Esophagus muscularis mucosa (tissue), 4 donors: ENCODE measurements at regions not wholly inside any gene's neighbourhood (a gene's known extent, or its start where the extent isn't known, plus 50 kb on each side); places are given as distances from the start of the nearest gene placed in this dataset.

ENCODE experiments used
- DNase-seq: peaks from one replicate; pipeline ENCODE4 v3.0.0-alpha.2; 2017; ENCODE audit errors: extremely low spot score
- H3K27ac ChIP-seq, 4 donors: fragments of 200-600 bp; sonication (generic); replicated peaks in 1 of 4; 1 replicate in 3 of 4; 2 replicates in 1 of 4; pipeline ENCODE4 v1.5.1; 2016 to 2019; ENCODE audit warnings: mild to moderate bottlenecking in 1 of 4
- H3K27me3 ChIP-seq, 4 donors: fragments of 200-600 bp; sonication (generic); one replicate each; pipeline versions ENCODE4 v1.5.1 to v1.6.0; 2016 to 2019
- H3K36me3 ChIP-seq, 4 donors: fragments of 200-600 bp; sonication (generic); one replicate each; pipeline ENCODE4 v1.5.1; 2016 to 2019
- H3K4me1 ChIP-seq, 4 donors: fragments of 200-600 bp; sonication (generic); one replicate each; pipeline ENCODE4 v1.5.1; 2016 to 2019
- H3K4me3 ChIP-seq, 4 donors: fragments of 200-600 bp; sonication (generic); 1 replicate in 2 of 4; 2 replicates in 2 of 4; pipeline ENCODE4 v1.5.1; 2016 to 2019; ENCODE audit warnings: mild to moderate bottlenecking in 4 of 4, moderate library complexity in 1 of 4
- H3K9me3 ChIP-seq, 4 donors: fragments of 200-600 bp; sonication (generic); 1 replicate in 3 of 4; 2 replicates in 1 of 4; pipeline ENCODE4 v1.5.1; 2016 to 2019
- EP300 ChIP-seq: sonication (generic); formaldehyde crosslinking; IDR thresholded peaks from one replicate; pipeline ENCODE4 v1.6.1; 2017; ENCODE audit warnings: antibody characterized with exemption
- POLR2A ChIP-seq: fragments of 450-650 bp; IDR thresholded peaks from one replicate; pipeline ENCODE4 v1.6.1; 2017; ENCODE audit warnings: antibody characterized with exemption, moderate library complexity, mild to moderate bottlenecking, low read depth
- POLR2AphosphoS5 ChIP-seq, 2 donors: sonication (generic); formaldehyde crosslinking; IDR thresholded peaks; one replicate each; pipeline ENCODE4 v1.6.1; 2017; ENCODE audit warnings: antibody characterized with exemption in 2 of 2
- WGBS: methylation state at CpG from one replicate; pipeline ENCODE4 v1.1.5; 2018; 5-methylcytosine and 5-hydroxymethylcytosine counted together
- intact Hi-C: fragments of 100-400 bp; cut with DNase I; formaldehyde crosslinking; loops from one replicate; pipeline ENCODE4 v1.15.1; 2023
- TF ChIP-seq, protein P1 (sequence below), 3 experiments: fragments of 200-600 bp in 2 of 3; fragments of 450-650 bp in 1 of 3; sonication (generic) in 2 of 3; IDR thresholded peaks; one replicate each; pipeline ENCODE4 v1.5.1; 2017 to 2019; ENCODE audit warnings: antibody characterized with exemption in 3 of 3, mild to moderate bottlenecking in 2 of 3, moderate library complexity in 1 of 3

DNA sequence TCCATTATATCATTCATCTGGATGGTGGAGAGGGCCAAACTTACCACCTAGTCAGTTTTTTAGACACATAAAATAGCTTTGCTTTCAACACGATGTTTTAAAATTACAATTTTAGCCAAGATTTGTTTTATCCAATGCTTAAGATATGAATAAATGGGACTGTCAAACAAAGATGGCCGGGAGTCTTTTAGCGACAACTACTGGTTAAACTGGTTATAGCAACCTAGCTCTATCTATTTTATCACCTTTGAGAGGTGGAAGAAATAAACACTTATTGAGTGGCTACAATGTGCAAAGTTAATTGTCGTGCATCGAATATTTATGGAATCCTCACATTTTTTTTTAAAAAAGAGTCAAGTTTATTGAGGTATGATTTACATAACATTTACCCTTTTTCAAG lies 279.8 kb downstream of the MIAT start:
- H3K4me3 ChIP-seq: no peak overlapping the region
- TF ChIP-seq POLR2A (no peak), EP300 (no peak), POLR2AphosphoS5 (IDR thresholded peaks at IDR 0.05) (no peak)
- TF ChIP-seq, protein P1, sequence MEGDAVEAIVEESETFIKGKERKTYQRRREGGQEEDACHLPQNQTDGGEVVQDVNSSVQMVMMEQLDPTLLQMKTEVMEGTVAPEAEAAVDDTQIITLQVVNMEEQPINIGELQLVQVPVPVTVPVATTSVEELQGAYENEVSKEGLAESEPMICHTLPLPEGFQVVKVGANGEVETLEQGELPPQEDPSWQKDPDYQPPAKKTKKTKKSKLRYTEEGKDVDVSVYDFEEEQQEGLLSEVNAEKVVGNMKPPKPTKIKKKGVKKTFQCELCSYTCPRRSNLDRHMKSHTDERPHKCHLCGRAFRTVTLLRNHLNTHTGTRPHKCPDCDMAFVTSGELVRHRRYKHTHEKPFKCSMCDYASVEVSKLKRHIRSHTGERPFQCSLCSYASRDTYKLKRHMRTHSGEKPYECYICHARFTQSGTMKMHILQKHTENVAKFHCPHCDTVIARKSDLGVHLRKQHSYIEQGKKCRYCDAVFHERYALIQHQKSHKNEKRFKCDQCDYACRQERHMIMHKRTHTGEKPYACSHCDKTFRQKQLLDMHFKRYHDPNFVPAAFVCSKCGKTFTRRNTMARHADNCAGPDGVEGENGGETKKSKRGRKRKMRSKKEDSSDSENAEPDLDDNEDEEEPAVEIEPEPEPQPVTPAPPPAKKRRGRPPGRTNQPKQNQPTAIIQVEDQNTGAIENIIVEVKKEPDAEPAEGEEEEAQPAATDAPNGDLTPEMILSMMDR (IDR thresholded peaks at IDR 0.05): no peak
- WGBS: 92% methylated on average over 5 of the region's 5 CpGs
- H3K27me3 ChIP-seq: no peaks in the 10 kb centered on the region
- H3K36me3 ChIP-seq: no peaks in the 10 kb centered on the region
- intact Hi-C loops: no loop called here
- DNase-seq: no peak
- no peaks in the 10 kb centered on the region for H3K9me3 ChIP-seq
- no peak overlapping the region for H3K27ac ChIP-seq
- H3K4me1 ChIP-seq: no peaks in the 10 kb centered on the region

DNA sequence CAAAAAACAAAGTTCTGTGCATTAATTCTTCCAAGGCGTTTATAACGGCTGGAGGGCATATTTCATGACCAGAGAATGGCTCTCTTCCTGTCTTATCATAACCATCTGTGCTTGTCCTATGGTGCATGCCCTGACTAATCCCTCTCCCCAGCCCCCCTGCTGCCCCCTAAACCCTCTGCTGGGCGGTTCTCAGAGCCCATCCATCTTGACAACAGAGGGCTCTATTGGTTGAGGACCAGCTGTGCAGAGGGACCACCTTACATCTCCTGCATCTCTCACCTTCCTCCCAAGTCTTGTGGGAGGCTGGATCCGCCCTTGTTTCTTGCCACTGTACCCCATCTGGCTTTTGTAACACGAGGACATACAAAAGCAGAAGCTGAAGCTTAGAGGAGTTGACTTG lies 282.1 kb downstream of the MIAT start:
- TF ChIP-seq, protein P1 (IDR thresholded peaks at IDR 0.05): no peak
- no peak for TF ChIP-seq POLR2AphosphoS5 (IDR thresholded peaks at IDR 0.05)
- no peak for TF ChIP-seq EP300
- TF ChIP-seq POLR2A: no peak
- H3K9me3 ChIP-seq: no peaks in the 10 kb centered on the region
- no peak for DNase-seq
- 51% methylated on average over 5 of the region's 5 CpGs for WGBS
- no peak overlapping the region for H3K27ac ChIP-seq
- no peaks in the 10 kb centered on the region for H3K36me3 ChIP-seq
- intact Hi-C loops: no loop called here
- no peaks in the 10 kb centered on the region for H3K27me3 ChIP-seq
- H3K4me3 ChIP-seq: no peak overlapping the region
- H3K4me1 ChIP-seq: peaks cover 0 to 4% (median 0%) of the 10 kb centered on the region in 4 donors

DNA sequence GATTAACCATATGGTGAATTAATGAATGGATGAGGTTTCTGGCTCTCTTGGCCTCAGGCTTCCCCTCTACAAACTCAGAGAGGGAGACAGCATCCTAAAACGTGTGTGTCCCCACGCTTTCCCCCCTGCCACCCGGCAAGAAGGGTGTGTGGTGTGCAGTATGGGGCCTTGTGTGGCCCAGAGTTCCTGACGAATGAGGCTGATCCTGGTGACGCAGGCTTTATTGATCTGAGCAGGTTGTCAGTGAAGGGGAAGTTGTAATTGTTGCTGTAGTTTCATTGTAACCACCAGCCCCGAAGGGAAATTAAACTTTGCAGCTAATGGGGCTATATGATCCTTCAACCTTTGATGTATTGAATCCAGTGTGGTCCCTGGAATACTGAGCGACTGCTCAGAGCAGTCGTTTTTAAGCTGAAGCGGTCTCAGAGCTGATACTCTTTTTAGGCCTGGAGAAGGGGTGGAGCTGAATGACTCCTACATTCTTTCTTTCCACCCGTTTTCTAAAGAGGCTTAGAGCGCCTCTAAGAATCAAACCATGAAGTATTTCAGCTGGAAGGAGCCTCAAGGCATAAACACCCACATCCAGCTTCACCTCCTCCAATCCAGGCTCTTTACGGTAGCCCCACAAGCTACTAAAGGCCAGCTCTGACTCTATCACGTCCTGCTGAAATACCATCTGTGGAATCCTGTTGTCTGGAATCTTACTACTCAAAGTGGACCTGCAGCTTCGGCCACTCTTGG lies 284.7 kb downstream of the MIAT start:
- no peak for DNase-seq
- no peak overlapping the region for H3K27ac ChIP-seq
- intact Hi-C loops: no loop called here
- TF ChIP-seq POLR2A (no peak), EP300 (no peak), POLR2AphosphoS5 (IDR thresholded peaks at IDR 0.05) (no peak)
- TF ChIP-seq, protein P1 (IDR thresholded peaks at IDR 0.05): no peak
- H3K4me3 ChIP-seq: no peak overlapping the region
- H3K27me3 ChIP-seq: no peaks in the 10 kb centered on the region
- peaks cover 0 to 4% (median 0%) of the 10 kb centered on the region in 4 donors for H3K4me1 ChIP-seq
- H3K36me3 ChIP-seq: no peaks in the 10 kb centered on the region
- WGBS: 78% methylated on average over 14 of the region's 14 CpGs
- no peaks in the 10 kb centered on the region for H3K9me3 ChIP-seq

DNA sequence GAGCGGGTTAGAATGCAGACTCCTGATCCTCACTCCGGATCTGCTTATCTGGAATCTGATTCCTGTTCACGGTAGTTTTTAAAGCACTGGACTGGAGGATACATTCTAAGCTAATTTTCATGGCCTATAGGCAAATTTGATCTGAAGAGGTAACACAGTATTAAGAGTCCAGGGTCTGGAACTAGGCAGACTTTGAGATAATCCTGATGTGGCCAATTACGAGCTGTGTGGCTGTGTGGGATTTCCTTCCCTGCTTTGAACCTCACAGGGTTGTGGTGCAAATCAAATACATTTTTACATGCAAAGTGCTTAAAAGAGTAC lies 285.2 kb downstream of the MIAT start:
- 47% methylated on average over 4 of the region's 4 CpGs for WGBS

More for the DNA sequence above, 285.2 kb downstream of the MIAT start:
- Histone ChIP-seq H3K4me1 (peaks cover 0 to 4% (median 0%) of the 10 kb centered on the region in 4 donors), H3K9me3 (no peaks in the 10 kb centered on the region), H3K27me3 (no peaks in the 10 kb centered on the region), H3K36me3 (no peaks in the 10 kb centered on the region), H3K4me3 (no peak overlapping the region), H3K27ac (no peak overlapping the region)
- intact Hi-C loops: no loop called here
- no peak for DNase-seq
- TF ChIP-seq, protein P1 (IDR thresholded peaks at IDR 0.05): no peak
- TF ChIP-seq POLR2AphosphoS5 (IDR thresholded peaks at IDR 0.05) (no peak), POLR2A (no peak), EP300 (no peak)
